ENCODE measurements at regions not wholly inside any gene's neighbourhood (a gene's known extent, or its start where the extent isn't known, plus 50 kb on each side); places are given as distances from the start of the nearest gene placed in this dataset.

GRCh38 chrX:13254870-13255269, 65.0 kb downstream of the ATXN3L start:
- TF ChIP-seq CTCF (IDR thresholded peaks at IDR 0.05) = no peak
- TF ChIP-seq EZH2 (IDR thresholded peaks at IDR 0.05; ENCODE audit: borderline replicate concordance, insufficient read depth, low read depth, low read length, poor library complexity, severe bottlenecking) = no peak

Measured in B cell (primary cell).